ENCODE measurements at regions not wholly inside any gene's neighbourhood (a gene's known extent, or its start where the extent isn't known, plus 50 kb on each side); places are given as distances from the start of the nearest gene placed in this dataset.
"Not testable (repeated sequence)": the region's sequence is repeated elsewhere in the genome, so short reads cannot be mapped to it uniquely, and the experiment has no call there.

GRCh38 chr7:79612903-79613302 lies 159.4 kb upstream of the MAGI2 start:
- in situ Hi-C loops (cut with HindIII; ENCODE audit: low sequenced_read_pairs) = no loop called here
- TF ChIP-seq CTCF (IDR thresholded peaks at IDR 0.05; ENCODE audit: low read depth, low read length, missing control alignments) = no peak
- no peak overlapping the region for H3K4me3 ChIP-seq (ENCODE audit: low read depth, low read length)
- no peak for DNase-seq (ENCODE audit: low read depth)

- in situ Hi-C loops (cut with HindIII; ENCODE audit: low sequenced_read_pairs) = no loop called here
- TF ChIP-seq CTCF (IDR thresholded peaks at IDR 0.05; ENCODE audit: low read depth, low read length, missing control alignments) = no peak
- no peak overlapping the region for H3K4me3 ChIP-seq (ENCODE audit: low read depth, low read length)
- DNase-seq (ENCODE audit: low read depth) = no peak
These were observed 158.6 kb upstream of the MAGI2 start for GRCh38 chr7:79612022-79612421.

- no peak overlapping the region for H3K4me3 ChIP-seq (ENCODE audit: low read depth, low read length)
- no peak for DNase-seq (ENCODE audit: low read depth)
- no peak for TF ChIP-seq CTCF (IDR thresholded peaks at IDR 0.05; ENCODE audit: low read depth, low read length, missing control alignments)
- in situ Hi-C loops (cut with HindIII; ENCODE audit: low sequenced_read_pairs) = no loop called here
These were observed 157.4 kb upstream of the MAGI2 start for GRCh38 chr7:79610748-79611304.

- no peak for TF ChIP-seq CTCF (IDR thresholded peaks at IDR 0.05; ENCODE audit: low read depth, low read length, missing control alignments)
- in situ Hi-C loops (cut with HindIII; ENCODE audit: low sequenced_read_pairs) = no loop called here
- DNase-seq (ENCODE audit: low read depth) = peak; percentile 56
- no peak overlapping the region for H3K4me3 ChIP-seq (ENCODE audit: low read depth, low read length)
These were observed 156.8 kb upstream of the MAGI2 start for GRCh38 chr7:79610313-79610712.

GRCh38 chr7:79608005-79608404 lies 154.5 kb upstream of the MAGI2 start:
- no peak for TF ChIP-seq CTCF (IDR thresholded peaks at IDR 0.05; ENCODE audit: low read depth, low read length, missing control alignments)
- in situ Hi-C loops (cut with HindIII; ENCODE audit: low sequenced_read_pairs) = no loop called here
- DNase-seq (ENCODE audit: low read depth) = no peak
- H3K4me3 ChIP-seq (ENCODE audit: low read depth, low read length) = no peak overlapping the region

GRCh38 chr7:79604841-79605240 lies 151.4 kb upstream of the MAGI2 start:
- no peak for DNase-seq (ENCODE audit: low read depth)
- in situ Hi-C loops (cut with HindIII; ENCODE audit: low sequenced_read_pairs) = no loop called here
- TF ChIP-seq CTCF (IDR thresholded peaks at IDR 0.05; ENCODE audit: low read depth, low read length, missing control alignments) = no peak
- H3K4me3 ChIP-seq (ENCODE audit: low read depth, low read length) = no peak overlapping the region

GRCh38 chr7:79598351-79598750 lies 144.9 kb upstream of the MAGI2 start:
- no peak for TF ChIP-seq CTCF (IDR thresholded peaks at IDR 0.05; ENCODE audit: low read depth, low read length, missing control alignments)
- in situ Hi-C loops (cut with HindIII; ENCODE audit: low sequenced_read_pairs) = no loop called here
- DNase-seq (ENCODE audit: low read depth) = no peak
- no peak overlapping the region for H3K4me3 ChIP-seq (ENCODE audit: low read depth, low read length)

- in situ Hi-C loops (cut with HindIII; ENCODE audit: low sequenced_read_pairs); H3K4me3 ChIP-seq (ENCODE audit: low read depth, low read length); DNase-seq (ENCODE audit: low read depth): not testable (repeated sequence)
These were observed 141.2 kb upstream of the MAGI2 start for GRCh38 chr7:79594671-79595070.

Data from astrocyte of the cerebellum (primary cell).